ENCODE measurements at regions not wholly inside any gene's neighbourhood (a gene's known extent, or its start where the extent isn't known, plus 50 kb on each side); places are given as distances from the start of the nearest gene placed in this dataset.

- peak; percentile 72 to 86 (median 80) for TF ChIP-seq CTCF (IDR thresholded peaks at IDR 0.05)
- TF ChIP-seq POLR2A (IDR thresholded peaks at IDR 0.05), result no peak
Measured at GRCh38 chr2:84314901-84315330, 144.2 kb downstream of the SUCLG1 start.

All from heart left ventricle (tissue), 13 donors.